ENCODE measurements at regions not wholly inside any gene's neighbourhood (a gene's known extent, or its start where the extent isn't known, plus 50 kb on each side); places are given as distances from the start of the nearest gene placed in this dataset.
"Not testable (repeated sequence)": the region's sequence is repeated elsewhere in the genome, so short reads cannot be mapped to it uniquely, and the experiment has no call there.

DNA sequence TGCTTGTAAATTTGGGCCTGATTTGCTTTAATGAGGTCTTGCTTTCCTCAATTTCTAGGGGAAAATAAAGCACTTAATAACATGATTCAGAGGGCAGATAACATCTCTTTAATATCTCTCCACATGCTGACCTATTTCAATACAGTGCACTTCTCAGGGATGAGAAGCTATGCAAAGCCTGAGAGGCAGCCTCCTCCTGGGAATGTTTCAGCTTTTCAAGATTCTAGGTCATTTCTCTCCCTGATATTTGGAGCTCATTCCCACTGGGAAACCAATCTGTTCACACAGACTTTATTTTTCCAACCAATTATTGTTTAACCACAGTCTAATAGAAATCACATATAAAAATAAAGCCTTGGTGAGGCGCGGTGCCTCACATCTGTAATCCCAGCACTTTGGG is 67.0 kb upstream of the LSAMP start:
- DNase-seq (ENCODE audit: low read depth in 4 of 4, low spot score in 2 of 4): no peak

DNA sequence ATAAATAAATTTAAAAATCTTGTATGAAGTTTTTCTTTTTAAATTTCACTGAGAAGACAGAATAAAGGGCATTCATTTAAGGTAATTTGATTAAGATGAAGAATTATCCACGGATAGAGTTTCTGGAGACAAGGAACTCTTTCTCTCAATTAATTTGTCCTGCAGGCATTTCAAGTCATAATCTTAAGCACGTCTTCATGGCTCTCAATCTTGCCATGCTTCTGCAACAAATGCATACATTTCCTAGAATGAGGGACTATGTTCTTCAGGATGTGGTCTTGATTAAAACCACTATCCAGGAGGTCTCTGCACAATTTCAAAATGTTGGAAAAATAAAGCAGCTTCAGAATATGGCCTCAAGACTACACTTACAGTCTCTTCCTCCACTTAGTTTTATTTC is 67.6 kb upstream of the LSAMP start:
- no peak for DNase-seq (ENCODE audit: low read depth in 4 of 4, low spot score in 2 of 4)

DNA sequence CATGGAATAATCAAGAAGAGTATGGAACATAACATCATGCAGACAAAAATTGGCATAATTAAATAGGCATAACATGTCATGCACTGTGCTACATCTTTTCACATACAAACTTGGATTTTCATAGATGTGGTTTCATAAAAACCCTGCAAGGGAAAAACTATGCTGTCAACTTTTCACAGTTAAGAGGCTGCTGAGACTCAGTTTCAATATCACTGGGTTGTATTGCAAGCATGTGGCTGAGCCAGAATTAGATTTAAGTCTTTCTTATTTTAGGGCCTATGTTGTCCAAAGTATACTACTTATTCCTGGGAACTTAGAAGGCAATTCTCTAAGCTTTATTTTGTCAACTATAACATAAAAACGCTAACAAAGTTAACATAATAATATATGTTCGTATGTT is 70.7 kb upstream of the LSAMP start:
- no peak for DNase-seq (ENCODE audit: low read depth in 4 of 4, low spot score in 2 of 4)

DNA sequence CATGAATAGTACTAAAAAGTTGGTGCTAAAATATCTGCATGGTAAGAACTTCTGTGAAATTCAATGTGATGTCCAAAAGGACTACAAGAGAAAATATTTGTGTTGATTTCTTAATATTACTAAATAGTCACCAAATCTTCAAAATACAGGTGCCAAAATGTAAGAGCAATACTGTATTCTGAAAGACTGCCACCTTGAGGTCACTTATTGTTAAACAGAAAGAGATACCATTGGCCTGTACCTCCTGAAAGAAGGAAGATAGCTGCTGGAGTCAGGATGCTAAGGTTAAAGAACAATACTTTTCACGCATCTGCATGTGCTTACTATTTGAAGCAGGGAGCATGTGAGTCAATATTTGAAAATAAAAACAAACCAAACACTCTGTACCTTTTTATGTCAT is 72.0 kb upstream of the LSAMP start:
- no peak for DNase-seq (ENCODE audit: low read depth in 4 of 4, low spot score in 2 of 4)

DNA sequence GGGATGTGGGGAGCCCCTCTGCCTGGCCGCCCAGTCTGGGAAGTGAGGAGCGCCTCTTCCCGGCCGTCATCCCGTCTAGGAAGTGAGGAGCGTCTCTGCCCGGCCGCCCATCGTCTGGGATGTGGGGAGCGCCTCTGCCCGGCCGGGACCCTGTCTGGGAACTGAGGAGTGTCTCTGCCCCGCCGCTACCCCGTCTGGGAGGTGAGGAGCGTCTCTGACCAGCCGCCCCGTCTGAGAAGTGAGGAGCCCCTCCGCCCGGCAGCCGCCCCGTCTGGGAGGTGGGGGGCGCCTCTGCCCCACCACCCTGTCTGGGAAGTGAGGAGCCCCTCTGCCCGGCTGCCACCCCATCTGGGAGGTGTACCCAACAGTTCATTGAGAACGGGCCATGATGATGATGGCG is 73.8 kb upstream of the LSAMP start:
- not testable (repeated sequence) for DNase-seq (ENCODE audit: low read depth in 4 of 4, low spot score in 2 of 4)

DNA sequence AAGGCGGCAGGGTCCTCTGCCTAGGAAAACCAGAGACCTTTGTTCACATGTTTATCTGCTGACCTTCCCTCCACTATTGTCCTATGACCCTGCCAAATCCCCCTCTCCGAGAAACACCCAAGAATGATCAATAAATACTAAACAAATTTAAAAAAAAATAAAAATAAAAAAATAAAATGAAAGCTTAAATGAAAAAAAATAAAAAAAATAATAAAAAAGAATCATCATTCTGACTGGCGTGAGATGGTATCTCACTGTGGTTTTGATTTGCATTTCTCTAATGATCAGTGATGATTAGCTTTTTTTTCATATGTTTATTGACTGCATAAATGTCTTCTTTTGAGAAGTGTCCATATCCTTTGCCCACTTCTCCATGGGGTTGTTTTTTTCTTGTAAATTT is 74.5 kb upstream of the LSAMP start:
- not testable (repeated sequence) for DNase-seq (ENCODE audit: low read depth in 4 of 4, low spot score in 2 of 4)

DNA sequence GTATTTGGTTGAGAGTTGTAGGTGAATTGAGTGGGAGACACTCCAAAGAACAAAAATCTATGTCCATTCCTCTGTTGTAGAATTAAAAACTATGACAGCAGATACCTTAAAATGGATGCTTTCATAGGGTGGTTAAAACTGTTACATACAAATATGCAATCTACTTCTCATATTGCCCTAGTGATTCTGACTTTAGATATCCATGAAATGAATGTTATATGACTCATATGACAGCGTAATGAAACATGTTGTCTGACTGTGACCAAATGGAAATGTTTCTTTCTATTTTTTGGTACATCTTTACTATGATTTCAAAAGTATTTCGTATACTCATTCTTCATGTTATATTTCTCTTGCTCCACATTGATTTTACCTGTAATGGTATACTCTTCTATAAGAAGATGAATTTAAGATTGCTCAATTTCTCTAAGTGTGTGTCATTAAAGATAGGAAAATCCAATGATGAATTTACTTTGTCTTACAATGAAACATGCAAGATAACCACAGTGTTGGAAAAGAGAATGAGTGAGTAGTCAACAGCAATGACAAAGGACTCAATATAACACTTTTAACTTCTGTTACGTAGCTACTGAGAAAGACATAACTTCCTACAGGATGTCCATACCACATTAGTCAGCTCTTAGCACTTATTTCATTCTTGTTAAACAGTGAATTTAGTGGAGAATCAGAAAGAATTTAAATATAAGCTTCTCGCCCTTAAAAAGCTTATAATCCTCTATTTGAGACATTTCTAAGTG is 79.3 kb upstream of the LSAMP start:
- no peak for DNase-seq (ENCODE audit: low read depth in 4 of 4, low spot score in 2 of 4)

DNA sequence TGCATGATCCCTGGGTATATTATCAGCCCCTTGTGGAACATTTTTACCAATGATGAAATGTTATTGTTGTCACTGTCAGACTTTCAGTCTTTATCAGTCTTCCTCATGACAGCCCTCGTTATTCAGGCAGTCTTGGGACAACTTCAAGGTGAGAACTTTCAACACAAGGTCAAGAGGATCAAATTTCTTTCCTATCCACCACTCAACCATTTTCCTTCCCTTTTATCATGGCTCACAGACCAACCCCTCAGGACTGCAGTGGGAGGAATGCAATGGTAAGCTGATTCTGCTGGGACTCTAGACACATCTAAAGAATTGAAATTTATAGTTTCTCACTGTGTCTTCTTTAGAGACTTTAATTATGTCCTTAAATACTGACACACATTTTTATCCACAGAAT is 107.0 kb upstream of the LSAMP start:
- DNase-seq (ENCODE audit: low read depth in 4 of 4, low spot score in 2 of 4): peak; percentile 3 to 31 (median 20)

DNA sequence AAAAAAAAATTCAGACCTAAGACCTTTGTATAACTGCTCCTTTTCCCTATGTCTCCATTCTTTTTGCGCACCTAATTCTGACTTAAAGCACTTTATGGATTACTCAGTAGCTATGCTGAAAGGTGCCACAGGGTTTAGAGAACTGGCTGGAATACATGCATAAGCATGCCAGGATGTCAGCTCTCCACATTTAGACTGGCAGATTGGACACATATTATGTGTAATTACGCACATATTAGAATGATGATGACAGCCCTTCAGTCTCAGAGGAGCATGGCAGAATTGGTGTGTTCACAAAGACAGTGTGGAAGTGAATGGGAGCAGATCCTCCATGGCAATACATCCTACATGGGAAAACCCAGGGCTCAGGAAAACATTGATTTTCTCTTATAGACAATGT is 108.1 kb upstream of the LSAMP start:
- DNase-seq (ENCODE audit: low read depth in 4 of 4, low spot score in 2 of 4): no peak

DNA sequence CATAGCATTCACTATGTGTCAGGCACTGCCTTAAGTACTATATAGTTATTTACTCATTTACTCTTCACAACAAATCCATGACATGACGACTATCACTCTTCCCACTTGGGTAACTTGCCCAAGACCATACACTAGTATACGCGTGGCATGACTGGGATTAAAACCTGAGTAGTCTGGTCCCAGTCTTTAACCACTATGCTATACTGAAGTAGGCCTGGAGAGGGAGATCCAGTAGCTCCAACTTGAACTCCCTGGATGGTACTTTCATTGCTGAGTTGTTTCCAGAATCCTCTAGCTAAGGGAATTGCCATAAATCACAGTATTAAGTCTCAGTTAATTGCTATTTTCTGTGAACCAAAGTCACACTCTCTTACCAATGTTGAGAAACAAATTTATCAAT is 116.2 kb upstream of the LSAMP start:
- no peak for DNase-seq (ENCODE audit: low read depth in 4 of 4, low spot score in 2 of 4)

DNA sequence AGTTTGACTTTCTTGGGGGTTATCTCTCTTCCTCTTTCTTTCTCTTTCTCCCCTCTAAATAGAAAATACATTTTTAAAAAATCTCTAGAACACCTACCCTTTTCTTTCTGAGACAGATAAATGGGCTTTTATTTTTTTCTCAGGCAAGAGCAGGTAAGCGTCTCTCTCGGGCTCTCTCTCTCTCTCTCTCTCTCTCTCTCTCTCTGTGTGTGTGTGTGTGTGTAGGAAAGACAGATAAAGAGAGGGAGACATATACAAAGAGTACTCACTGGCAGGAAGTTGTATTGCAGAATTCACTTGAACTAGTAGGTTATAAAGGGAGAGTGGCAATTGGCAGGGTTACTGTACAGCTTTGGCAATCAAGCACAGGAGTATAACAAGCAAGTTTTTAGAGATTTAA is 118.1 kb upstream of the LSAMP start:
- DNase-seq (ENCODE audit: low read depth in 4 of 4, low spot score in 2 of 4): no peak

DNA sequence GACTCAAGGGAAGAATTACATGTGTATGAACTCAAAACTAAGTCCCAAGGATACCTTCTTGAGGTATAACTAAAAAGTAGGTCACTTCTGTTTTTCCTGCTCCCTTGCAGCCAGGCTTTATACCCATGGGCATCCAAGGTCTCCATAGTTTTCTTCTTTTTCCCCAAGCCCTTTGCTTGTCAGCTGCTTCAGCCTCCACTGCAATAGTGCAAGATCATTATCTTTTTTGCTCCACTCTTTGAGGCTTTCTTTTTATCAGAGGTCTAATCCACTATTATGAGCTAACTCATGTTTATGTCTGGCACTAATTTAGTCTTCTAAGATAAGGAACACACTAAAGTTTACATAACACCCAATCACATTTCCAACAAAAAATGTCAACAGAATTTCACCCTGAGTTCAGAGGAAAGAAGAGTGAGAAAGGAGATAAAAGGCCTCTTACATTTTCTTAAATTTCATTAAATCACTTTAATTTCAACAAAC is 121.2 kb upstream of the LSAMP start:
- DNase-seq (ENCODE audit: low read depth in 4 of 4, low spot score in 2 of 4): no peak

DNA sequence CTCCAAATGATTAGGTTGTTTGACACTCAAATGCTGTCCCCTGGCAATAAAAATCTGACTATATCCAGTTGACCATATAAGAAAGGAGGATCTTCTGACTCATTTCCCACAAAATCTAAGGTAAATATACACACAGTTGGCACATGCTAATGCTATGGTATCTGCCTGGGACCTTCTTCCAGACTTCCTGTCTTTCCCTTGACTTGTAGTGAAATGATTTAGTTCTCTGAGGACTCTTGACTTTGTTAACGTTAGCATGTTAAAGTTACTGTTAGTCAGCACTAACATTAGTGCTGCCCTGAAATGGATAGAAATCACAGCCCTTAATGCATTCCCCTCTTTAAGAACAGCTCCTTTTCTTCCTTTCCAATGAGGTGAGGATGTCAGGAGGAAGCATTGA is 124.3 kb upstream of the LSAMP start:
- DNase-seq (ENCODE audit: low read depth in 4 of 4, low spot score in 2 of 4): no peak

DNA sequence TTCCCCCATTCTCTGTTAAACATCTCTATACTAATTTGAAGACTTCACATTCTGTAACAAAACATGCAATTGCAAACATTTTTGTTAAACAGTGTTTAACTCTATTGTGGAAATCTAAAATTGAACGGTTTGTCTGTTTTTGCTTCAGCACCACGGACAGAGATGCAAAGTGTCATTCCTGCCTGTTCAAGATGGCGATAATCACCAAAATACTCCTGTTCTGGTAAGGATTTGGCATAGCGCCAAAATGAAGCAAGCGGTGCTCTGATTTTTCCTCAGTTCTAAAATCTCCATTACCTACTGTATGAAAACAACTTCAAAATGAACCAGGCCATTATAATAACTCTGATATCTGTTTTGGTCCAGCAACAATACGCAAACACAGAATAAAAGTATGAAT is 129.7 kb upstream of the TUSC7 start:
- DNase-seq (ENCODE audit: low read depth in 4 of 4, low spot score in 2 of 4): peak in 3 of 4 donors; percentile 6 to 16 (median 7)

DNA sequence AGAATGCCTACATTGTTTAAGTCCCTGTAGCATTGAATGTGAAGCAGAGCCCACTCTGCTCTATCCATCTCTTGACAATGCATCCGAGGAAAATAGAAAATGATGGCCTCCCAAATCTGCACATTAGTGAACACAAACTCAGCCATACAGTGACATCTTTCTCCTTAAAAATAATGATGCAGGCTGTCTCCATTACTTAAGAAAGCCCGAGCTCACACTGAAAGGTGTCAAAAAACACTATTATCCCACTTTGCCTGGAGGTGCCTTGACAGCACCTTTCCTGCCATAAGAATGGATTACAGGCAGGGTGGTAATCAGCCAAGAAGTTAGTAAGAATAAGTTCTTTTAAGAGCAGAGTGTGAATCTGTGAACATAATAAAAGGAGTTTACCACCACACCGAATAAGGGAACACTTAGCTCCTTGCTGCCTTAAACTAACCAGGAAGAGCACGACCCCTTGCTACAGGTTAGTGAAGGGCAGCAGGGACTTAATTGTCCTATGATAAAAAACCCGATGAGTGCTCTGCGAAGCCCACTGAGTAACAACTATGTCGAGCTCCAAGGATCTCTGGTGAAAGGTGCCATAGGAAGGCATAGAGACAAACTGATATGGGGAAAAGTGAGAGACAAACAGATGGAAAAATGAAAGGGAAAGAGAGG is 123.2 kb upstream of the TUSC7 start:
- DNase-seq (ENCODE audit: low read depth in 4 of 4, low spot score in 2 of 4): no peak

DNA sequence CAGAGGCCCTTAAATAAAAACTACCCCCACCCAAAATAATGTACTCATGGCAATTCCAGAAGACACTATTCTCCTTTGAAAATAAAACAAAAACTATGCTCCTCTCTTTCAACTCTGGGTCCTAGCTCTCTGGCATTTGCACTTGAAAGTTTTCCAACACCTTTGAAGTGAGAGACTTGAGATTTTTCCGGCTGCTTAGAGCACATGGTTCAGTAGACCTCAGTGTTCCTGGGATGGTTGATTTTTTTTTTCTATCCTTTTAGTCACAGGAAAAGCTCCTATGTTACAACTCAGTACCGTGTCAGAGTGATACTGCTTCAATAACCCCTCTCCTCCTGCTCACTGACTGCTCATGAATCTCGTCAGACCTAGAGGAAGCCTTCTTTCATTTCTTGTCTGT is 118.3 kb upstream of the TUSC7 start:
- no peak for DNase-seq (ENCODE audit: low read depth in 4 of 4, low spot score in 2 of 4)

DNA sequence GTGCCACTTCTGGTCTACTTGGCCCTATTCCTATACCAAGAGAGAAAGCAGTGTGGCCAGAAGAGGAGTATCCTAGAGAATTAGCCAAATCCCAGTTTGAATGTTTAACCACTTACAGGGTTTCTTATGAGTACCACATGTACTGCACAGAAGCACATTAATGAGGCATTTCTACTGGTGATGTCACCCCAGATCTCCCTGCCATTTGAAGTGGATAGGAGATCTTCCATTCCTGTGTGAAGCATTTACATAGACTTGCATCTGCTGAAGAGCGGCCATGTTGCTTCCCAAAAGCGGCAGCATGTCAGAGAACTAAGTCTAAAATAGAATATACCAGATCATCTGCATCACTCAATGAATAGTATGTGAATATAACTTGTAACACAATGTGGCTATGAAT is 108.4 kb upstream of the TUSC7 start:
- DNase-seq (ENCODE audit: low read depth in 4 of 4, low spot score in 2 of 4): no peak

DNA sequence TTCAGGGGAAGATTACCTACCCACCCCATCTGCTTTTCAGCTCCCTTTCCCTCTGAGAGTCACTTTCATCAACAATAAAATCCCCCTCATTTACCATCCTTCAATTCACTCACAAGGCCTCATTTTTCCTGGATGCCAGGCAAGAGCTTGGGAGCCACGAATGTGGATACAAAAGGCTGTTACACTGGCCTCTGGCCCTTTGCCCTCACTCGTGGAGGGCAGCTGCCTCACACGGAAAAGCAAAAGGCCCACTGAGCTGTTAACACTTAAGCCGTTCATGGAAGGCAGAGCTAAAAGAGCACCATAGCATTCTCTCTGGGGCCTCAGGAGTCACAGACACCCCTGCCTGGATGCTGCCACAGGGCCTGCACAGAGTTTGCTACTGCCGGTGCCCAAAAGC is 102.4 kb upstream of the TUSC7 start:
- DNase-seq (ENCODE audit: low read depth in 4 of 4, low spot score in 2 of 4): no peak

DNA sequence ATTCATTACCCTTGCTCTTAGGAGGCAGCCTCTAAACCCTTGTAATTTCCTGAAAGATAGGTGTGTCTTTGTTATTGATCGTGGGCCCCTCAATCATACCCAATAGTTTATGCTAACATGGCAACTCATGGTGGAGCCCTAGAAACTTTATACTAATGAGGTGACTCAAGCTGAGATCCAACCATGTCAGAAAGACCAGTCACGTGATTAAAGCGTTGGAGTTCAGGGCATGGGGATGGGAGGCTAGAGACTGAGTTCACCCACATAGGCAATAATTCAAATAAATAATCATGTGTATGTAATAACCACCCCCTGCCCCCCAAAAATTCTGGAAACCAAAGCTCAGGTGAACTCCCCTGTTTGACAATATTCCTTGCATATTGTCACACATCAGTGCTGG is 99.5 kb upstream of the TUSC7 start:
- DNase-seq (ENCODE audit: low read depth in 4 of 4, low spot score in 2 of 4): no peak

DNA sequence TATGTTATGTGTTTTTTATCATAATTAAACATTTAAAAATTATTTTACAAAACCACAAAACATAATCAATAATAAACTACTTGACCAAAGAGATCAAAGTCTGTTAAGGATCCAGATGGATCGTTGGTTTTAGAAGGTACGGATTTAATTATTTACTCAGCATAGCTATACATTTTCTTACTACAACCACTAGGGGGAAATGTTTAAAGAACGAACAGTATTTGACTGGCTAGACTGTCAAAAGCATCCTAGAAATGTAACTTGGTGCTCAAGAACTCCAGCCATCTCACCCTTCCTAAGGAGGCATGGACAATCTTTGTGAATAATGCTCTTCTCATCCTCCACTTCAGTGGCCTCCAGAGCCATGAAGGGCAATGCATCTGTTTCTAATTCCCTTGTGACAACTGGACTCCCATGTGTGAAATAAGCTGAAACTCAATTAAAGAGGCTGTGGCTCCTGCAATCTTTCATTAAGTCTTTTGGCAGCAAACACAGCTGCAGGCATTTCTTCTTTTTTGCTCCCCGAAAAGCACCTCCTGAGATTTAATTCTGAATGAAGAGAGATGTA is 94.7 kb upstream of the TUSC7 start:
- DNase-seq (ENCODE audit: low read depth in 4 of 4, low spot score in 2 of 4): no peak

DNA sequence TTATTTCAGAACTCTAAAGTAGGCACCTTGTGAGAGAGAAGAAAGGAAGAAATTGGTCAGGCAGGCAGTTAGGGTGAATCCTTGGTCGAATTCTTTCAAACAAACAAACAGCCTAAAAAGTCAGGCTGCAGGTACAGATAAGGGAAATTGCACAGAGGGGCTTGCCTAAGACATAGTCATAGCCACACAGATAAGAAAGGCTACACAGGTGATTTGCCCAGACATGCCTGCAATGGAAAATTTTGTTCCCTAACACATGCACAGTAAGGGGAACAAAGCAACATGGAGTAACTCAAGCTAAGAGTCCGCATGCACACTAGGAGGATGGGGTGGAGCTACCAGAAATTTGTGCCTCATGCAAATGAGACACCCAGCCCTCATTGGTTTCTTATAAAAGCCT is 91.4 kb upstream of the TUSC7 start:
- DNase-seq (ENCODE audit: low read depth in 4 of 4, low spot score in 2 of 4): no peak

DNA sequence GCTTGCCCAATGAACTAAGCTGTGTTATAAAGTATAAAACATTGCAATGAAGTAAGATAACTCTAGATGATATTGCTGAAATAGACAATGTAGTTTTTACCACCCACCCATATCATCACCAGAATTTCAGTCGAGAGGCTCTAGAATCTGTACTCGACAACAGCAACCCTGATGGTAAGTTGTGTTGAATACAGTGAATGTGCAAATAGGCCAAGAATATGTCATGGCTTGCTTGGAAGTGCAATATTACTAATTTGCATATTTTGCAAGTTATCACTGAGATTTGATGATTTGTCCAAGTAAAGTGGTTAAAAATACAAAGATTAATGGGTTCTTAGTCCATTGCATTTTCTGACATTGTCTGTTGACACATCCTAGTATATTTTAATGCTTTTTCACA is 90.6 kb upstream of the TUSC7 start:
- DNase-seq (ENCODE audit: low read depth in 4 of 4, low spot score in 2 of 4): no peak
